ENCODE measurements at regions not wholly inside any gene's neighbourhood (a gene's known extent, or its start where the extent isn't known, plus 50 kb on each side); places are given as distances from the start of the nearest gene placed in this dataset.

GRCh38 chr6:156534594-156534993, 242.6 kb upstream of the ARID1B start:
- no peaks in the 10 kb centered on the region for H3K9me3 ChIP-seq
- DNase-seq: no peak

GRCh38 chr6:156533872-156534524, 243.2 kb upstream of the ARID1B start:
- intact Hi-C loops (cut with DNase I): no loop called here
- H3K4me3 ChIP-seq: no peak overlapping the region
- H3K9me3 ChIP-seq: no peaks in the 10 kb centered on the region
- TF ChIP-seq CTCF (IDR thresholded peaks at IDR 0.05): no peak
- TF ChIP-seq POLR2A (IDR thresholded peaks at IDR 0.05): no peak
- H3K27ac ChIP-seq: no peak overlapping the region
- H3K27me3 ChIP-seq: peaks cover 0 to 3% (median 0%) of the 10 kb centered on the region in 9 donors
- no peak for DNase-seq
- no peaks in the 10 kb centered on the region for H3K4me1 ChIP-seq
- H3K36me3 ChIP-seq: no peaks in the 10 kb centered on the region
- WGBS, 4 donors: 71 to 86% (median 80%) methylated on average over 4 of the region's 4 CpGs
- no peak for ATAC-seq

More at GRCh38 chr6:156534594-156534993, 242.6 kb upstream of the ARID1B start:
- TF ChIP-seq CTCF (IDR thresholded peaks at IDR 0.05) (no peak), POLR2A (IDR thresholded peaks at IDR 0.05) (no peak)
- ATAC-seq: no peak
- Histone ChIP-seq H3K36me3 (no peaks in the 10 kb centered on the region), H3K4me3 (no peak overlapping the region), H3K27me3 (peaks cover 0 to 3% (median 0%) of the 10 kb centered on the region in 9 donors), H3K4me1 (no peaks in the 10 kb centered on the region), H3K27ac (no peak overlapping the region)
- intact Hi-C loops (cut with DNase I): no loop called here
- 36 to 62% (median 44%) methylated on average over 3 of the region's 3 CpGs for WGBS, 4 donors

GRCh38 chr6:156526081-156526480, 251.1 kb upstream of the ARID1B start:
- Histone ChIP-seq H3K27me3 (no peaks in the 10 kb centered on the region), H3K9me3 (no peaks in the 10 kb centered on the region), H3K27ac (no peak overlapping the region), H3K36me3 (no peaks in the 10 kb centered on the region), H3K4me1 (no peaks in the 10 kb centered on the region), H3K4me3 (no peak overlapping the region)
- ATAC-seq (no peak), DNase-seq (no peak)
- 85 to 94% (median 91%) methylated on average over 7 of the region's 7 CpGs for WGBS, 4 donors
- intact Hi-C loops (cut with DNase I): no loop called here
- no peak for TF ChIP-seq POLR2A (IDR thresholded peaks at IDR 0.05)
- no peak for TF ChIP-seq CTCF (IDR thresholded peaks at IDR 0.05)

GRCh38 chr6:156525541-156525940, 251.6 kb upstream of the ARID1B start:
- H3K36me3 ChIP-seq: no peaks in the 10 kb centered on the region
- no peak for TF ChIP-seq POLR2A (IDR thresholded peaks at IDR 0.05)
- no peak for TF ChIP-seq CTCF (IDR thresholded peaks at IDR 0.05)
- peaks cover 0 to 2% (median 0%) of the 10 kb centered on the region in 12 donors for H3K9me3 ChIP-seq
- no peaks in the 10 kb centered on the region for H3K27me3 ChIP-seq
- no peak for ATAC-seq
- H3K27ac ChIP-seq: no peak overlapping the region
- 81 to 90% (median 85%) methylated on average over 6 of the region's 6 CpGs for WGBS, 4 donors
- no peak for DNase-seq
- no peaks in the 10 kb centered on the region for H3K4me1 ChIP-seq
- intact Hi-C loops (cut with DNase I): no loop called here
- H3K4me3 ChIP-seq: no peak overlapping the region
